NCI-H1436 treated with DMSO at 0.1 percent for 48 hours (cell line): ENCODE measurements at regions not wholly inside any gene's neighbourhood (a gene's known extent, or its start where the extent isn't known, plus 50 kb on each side); places are given as distances from the start of the nearest gene placed in this dataset.
A peak's percentile ranks its signal among the peaks of the same experiment; 100 is the strongest.
"Not testable (repeated sequence)": the region's sequence is repeated elsewhere in the genome, so short reads cannot be mapped to it uniquely, and the experiment has no call there.

Experiments used
- DNase-seq: peaks from one replicate; lab custom pipeline; 2025; lab: John Stamatoyannopoulos, UW

DNA sequence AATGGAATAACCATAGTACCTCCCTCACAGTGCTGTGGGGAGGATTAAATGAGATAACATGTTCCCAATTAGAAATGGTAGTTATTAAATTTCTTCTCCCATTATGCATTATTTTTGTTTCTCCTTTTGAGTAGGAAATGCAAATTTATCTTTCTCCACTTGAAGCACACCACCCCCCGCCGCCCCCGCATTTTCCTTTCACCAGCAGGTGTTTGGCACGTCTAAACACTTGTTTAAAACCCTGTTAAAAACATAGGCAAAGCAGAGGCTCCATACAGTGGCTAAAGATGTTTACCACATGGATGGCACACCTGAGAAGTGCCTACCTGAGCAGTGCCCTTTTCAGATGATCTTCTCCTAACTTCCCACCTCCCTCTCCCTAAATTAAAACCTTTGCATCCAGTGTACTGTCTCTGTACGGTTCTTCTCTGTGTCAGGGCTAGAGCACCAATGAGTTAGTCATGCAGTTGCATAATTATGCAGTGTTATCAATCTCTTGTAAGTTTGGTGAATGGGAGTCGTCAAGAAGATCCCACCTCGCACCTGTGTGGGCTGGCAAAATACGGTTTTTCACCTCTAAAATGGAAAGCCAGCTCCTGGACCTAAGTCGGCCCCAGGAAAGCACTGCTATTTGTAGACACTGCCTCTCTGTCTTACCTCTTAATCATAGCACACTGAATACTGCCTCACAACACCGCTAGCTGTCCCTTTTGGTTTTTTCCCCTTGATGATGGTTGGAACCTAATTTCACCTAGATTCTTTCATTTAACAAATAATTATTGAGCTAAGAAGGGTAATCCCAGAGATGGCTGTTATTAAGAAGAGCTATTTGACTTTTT lies 122.0 kb downstream of the CT47B1 start:
- no peak for DNase-seq

DNA sequence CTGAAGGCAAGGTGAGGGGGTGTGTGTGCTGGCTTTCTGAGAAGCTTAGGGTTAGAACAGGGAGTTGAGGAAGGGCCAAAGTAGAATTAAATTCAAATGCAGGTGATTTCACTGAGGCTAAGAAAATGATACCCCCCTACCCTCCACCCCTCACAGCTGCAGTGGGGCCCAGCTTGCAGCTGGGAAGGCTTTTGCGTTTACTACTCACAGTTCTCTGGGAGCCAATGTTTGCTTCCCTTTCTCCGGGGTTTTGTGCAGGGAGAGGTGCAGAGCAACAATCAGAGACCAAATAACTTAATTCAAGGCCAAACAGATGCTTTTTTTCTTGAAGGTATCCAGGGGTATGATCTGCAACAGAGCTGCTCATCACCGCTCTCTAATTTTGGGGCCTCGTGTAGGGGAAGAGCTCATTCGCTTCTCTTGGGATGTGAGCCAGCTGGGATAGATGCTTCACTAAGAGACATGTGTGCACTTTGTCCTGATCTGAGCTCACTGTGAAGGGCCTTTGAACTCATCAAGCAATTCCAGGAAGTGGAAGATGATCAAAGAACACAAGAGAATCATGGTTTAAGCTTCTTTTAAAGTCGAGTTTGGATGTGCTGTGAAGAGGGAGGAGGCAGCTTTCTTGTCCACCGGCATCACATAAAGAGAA lies 122.7 kb upstream of the C1GALT1C1 start:
- no peak for DNase-seq

DNA sequence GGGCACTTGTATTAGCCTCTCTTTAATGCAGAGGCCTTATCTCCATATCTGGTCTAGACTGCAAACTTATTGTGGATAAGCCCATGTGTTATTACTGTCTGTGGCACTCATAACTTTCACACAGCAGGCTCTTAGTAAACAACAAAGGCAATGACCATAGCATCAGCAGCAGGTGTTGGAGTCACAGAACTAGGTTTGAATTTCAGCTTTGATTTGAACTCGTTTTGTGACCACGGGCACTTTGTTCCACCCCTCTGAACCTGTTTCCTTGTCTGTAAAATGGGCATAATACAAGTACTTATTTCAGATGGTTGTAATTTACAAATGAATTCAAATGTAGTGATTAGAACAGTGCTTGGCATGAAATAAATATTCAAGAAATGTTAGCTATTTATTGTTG lies 121.8 kb upstream of the C1GALT1C1 start:
- DNase-seq, result no peak

DNA sequence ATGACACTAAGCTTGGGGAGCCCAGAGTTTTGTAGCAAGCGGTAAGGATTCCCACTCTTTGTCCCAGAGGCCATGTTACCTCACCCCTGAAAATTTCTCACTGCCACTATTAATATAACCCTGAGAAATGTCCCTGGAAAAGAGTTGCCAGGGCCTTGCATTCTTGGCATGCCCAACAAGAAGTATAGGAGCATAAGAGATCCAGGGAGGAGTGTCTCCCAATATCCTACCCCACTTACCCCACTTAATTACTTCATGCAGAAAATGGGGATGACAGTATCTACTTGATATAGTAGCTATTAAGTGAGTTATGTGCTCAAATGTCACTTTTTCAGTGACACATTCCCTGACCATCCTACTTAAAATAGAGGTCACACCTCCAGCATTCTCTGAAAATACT lies 120.5 kb upstream of the C1GALT1C1 start:
- no peak for DNase-seq

DNA sequence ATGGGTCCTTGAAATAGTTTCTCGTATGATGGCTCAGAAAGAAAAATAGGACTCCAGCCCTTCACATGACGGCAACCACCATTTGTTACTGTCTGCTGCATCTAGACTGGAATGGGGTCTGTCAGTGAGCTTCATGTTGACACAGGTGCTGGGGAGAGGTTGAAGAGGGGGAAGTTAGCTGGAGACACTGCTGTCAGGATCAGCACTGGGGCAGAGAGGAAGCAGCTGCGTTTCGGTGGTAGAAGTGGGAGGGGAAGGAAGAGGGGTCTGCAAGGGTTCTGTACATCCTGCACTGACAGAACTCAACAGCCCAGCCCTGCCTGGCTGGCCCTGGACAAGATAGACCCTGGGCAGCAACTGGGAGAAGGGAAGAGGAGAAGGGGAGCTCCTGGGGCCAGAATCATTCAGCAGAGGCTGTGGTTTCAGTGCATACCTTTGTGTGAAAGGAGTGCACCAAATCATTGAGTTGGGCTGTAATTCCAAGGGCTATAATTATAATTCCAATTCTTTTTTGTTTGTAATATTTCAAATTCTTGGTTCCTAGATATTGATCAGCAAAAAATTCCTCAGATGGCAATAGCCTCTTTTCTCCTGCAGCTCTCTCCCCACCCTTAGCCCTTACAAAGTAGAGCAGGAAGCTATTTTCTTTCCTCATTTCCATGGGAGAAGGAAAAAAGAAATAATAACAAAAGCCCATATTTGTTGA lies 119.4 kb upstream of the C1GALT1C1 start:
- peak; percentile 43 for DNase-seq

DNA sequence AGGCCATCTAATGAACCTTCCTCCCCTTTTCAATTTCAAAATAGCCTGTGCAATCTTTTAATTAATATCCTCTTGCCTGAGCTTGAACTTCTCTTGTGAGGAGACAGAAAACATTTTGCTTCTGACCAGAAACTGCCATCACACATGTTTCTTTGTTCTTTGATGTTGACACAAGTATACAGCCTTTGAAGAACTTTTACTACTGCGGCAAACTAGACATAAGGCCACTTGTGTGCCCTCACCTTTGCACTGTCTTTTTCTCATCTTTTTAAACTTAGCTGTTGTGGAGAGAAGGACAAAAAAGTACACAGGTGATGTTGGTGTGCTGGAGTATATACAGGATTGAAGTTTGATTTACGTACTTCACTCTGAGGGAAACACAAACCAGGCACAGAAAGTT lies 116.3 kb upstream of the C1GALT1C1 start:
- DNase-seq, result no peak

DNA sequence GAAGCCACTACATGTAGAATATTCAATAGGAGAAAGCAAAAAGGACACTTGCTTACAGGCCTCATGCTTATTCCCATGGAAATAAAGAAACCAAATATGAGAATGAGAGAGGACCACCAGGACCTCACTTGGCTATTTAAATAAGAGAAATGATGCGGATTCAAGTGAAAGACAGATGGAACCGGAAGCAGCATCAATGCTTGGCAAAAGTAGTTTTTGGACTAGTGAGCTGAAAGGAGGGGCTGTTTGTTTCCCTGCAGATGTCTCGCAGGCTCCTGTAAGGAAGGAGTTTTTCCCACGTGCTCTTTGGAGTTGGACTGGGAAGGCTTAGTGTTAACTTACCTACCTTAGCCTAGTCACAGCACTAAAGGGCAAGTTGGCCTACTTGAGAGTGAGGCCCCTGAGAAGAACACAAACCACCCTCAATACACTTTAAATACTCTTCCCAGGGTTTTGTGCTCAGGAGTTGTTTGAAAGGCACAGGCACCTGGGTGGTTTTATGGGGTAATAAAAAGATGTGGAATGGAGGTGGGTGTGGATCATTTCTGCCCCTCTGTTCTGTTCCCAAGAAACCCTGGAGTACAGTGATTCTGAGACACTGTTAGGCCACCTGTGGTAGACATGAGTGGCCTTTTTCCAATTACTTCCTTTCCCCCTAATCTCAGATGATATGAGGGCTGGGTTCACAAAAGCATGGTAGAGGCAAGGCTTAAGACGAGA lies 113.3 kb upstream of the C1GALT1C1 start:
- DNase-seq, result no peak

DNA sequence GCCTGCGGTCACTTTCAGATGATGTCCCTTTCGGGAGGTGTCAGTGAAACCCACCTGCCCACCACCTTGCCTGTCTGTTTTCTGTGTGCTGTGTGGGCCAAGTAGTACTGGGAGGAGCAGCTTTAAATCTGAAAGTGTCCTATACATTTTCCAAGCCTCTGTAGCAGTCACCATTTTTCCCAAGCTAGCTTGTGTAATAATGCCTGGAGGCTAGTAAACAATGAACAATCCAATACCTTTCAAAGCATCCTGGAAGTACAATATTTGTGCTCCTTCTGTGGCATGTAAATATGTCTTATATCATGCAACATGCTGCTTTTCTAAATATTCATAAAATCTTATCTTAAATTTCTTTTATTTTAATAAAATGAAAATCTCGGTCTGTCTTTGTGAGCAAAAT lies 111.6 kb upstream of the C1GALT1C1 start:
- no peak for DNase-seq

DNA sequence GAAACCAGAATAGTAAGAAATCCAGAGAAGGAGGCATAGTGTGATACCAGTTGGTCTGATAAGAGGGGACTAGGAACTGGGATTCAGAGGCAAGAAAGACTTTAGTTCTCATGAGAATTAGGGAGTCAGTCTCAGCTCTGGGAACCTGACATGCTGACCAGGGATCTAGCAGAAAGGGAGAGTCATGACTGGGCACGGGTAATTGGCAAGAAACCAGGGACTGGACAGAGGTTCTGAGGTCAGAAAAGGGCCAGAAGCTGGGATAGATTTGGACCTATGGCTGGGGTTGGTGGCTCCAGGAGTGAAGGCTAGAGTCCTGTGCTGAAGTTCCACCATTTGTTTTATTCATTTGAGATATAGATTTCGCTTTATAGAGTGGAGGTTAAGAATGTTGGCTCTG lies 110.2 kb upstream of the C1GALT1C1 start:
- no peak for DNase-seq

DNA sequence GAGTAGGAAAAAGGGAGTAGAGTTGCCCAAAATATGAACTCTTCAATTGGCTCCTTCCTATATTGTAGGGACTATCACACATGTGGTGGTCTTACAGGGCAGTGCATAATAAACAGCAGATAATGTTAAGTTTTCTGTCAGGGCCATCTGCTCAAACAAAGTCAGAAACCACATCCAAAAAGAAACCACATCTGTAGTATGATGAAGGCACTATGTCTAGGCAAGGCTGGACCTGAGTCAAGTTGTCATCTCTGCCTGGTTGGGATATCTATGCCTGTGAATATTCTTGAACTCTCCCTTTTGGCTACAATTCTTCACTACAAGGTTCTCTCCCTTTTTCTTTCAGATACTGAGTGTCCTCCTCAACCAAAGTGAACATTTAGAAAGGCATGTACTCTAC lies 109.4 kb upstream of the C1GALT1C1 start:
- DNase-seq, result no peak

DNA sequence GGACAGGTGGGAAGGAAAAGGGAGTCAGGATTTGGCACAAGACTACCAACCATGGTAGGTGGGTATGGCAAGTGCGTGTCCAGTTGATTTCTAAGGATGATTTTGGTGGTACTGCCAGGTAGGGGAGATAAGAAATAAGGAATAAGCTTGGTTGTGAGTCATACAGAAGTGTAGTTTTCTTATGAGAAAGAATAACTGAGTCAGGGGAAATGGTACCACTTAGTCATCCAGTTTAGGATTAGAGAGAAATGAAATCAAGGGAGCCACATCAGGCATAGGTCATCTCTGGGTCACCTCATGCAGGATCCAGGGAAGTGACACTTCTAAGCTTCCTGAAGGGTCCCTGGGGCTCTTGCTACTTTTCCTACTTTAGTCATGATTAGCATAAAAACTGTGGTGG lies 107.1 kb upstream of the C1GALT1C1 start:
- no peak for DNase-seq

DNA sequence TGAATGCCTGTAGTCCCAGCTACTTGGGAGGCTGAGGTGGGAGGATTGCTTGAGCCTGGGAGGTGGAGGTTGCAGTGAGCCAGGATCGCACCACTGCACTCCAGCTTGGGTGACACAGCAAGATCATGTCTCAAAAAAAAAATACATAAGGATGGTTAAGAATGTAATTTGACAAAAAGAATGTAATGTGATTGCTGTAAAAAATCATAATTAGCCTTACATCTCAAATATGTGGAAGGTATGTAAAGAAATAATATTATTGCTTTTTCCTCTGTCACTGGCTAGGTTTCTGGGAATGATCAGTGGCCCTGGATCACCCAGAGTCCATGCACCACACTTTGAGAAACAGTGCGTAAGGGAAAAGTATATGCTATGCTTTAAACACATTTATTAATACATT lies 106.1 kb upstream of the C1GALT1C1 start:
- DNase-seq, result no peak

DNA sequence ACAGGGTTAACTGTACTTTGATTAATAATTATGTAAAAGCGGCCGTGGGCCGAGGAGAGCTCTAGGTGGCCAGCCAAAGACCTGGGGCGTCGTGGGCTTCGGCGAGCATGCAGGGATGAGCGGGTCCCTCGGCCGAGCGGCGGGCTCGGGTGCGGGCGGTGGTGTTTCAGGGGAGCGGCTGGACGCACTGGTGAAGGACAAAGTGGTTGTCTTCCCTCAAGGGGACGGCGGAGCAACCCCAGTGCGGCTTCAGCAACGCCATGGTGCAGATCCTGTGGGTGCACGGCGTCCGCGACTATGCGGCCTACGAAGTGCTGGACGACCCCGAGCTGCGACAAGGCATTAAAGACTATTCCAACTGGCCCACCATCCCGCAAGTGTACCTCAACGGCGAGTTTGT lies 103.0 kb upstream of the C1GALT1C1 start:
- DNase-seq, result no peak

DNA sequence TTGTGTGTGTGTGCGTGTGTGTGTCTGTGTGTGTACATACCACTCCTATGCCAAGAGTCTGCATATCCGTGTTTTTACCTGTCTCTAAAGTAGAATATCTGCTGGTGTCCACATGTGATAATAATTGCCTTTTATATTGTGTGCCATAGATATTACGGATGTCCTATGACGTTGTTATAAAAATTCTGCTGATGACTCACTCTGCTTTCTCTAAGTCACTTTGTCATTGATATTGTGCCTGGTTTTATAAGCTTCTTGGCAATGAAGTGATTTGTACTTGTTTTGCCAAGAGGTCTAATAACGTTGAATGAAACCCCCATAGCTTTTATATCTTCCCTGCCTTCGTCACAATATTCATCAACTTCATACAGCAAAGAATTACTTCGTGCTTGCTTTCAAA lies 102.6 kb upstream of the C1GALT1C1 start:
- DNase-seq, result no peak

DNA sequence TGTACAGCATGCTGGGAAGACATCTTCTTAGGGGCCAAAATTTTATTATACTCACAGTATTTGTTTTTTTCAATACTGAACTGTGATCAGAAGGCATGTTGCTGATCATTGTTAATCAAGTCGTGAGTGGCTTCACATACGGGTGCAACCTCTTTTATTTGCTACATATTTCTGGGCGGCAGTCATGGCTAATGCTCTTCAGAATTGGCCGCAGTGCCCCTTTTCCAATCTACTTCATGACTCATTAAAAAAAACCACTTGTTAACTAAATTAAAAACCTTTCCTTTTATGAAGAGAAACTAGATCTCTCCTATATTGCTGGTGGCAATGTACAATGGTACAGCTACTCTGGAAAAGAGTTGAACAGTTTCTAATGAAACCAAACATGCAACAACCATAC lies 101.5 kb upstream of the C1GALT1C1 start:
- DNase-seq, result no peak

DNA sequence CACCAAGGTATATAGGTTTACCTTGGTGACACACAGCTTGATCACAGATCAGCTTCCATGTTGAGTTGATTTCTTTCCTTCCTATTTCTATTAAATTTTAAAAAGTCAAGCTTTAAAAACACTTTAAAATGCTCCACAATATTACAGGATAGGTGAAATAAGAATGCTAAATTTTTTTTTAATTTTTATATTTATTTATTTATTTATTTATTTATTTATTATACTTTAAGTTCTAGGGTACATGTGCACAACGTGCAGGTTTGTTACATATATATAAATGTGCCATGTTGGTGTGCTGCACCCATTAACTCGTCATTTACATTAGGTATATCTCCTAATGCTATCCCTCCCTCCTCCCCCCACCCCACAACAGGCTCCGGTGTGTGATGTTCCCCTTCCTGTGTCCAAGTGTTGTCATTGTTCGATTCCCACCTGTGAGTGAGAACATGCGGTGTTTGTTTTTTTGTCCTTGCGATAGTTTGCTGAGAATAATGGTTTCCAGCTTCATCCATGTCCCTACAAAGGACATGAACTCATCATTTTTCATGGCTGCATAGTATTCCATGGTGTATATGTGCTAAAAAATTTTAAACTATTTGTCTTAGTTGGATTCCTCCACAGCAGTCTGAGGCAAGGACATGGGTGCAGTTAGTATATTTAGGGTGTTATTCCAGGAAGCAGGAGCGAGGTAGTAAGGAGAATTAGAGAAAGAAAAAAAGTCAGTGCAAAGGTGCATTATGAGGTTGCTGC lies 99.8 kb upstream of the C1GALT1C1 start:
- DNase-seq, result not testable (repeated sequence)

DNA sequence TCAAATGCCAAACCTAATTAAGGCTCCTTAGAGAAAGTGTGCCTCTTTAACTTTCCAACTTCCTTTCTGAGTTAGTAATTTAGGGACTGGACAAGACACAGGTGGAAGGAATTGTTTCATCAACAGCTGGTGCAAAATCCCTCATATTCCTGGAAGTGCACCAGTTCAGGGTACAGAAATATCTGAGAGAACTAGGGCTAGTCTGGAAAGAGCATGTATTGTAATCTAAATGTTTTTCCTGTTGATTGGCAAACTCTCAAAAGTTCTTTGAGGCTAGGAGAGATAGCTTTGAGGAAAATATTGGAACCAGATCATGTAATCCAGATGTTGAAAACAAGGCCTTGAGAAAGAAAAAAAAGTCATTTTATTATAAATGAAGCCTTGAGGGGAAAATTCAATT lies 98.1 kb upstream of the C1GALT1C1 start:
- no peak for DNase-seq

DNA sequence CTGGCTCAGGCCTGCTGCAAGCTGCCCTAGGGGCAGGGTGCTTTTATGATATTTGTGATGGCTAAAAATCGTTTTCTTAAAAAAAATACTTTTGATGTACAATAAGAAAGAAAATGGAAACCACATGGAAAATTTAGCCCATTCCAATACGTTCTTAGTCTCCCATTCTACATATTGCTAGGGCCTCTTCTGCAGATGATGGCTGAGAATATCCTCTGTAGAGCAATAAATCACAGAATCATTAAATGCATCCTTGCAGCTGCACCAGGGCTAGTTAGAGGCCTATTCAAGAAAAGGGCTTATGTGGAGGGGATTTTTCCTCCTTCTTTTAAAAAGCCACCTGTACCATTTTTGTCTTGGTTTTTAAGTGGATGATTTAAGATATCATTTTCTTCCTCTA lies 97.6 kb upstream of the C1GALT1C1 start:
- peak; percentile 1 for DNase-seq

DNA sequence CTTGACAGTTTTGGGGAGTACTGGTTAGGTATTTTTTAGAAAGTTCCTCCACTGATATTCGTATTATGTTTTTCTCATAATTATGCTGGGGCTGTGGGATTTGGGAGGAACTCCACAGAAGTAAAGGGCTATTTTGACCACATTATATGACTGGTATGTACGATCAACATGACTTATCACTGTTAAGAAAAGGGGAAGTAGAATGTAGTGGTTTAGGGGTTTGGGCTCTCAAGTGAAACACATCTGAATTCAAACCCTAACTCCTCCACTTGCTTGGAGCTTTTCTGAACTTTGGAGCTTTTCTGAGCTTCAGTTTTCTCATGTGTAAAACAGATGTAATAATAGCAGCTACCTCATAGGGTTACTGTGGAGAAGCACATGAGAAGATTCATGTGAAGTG lies 96.4 kb upstream of the C1GALT1C1 start:
- no peak for DNase-seq

DNA sequence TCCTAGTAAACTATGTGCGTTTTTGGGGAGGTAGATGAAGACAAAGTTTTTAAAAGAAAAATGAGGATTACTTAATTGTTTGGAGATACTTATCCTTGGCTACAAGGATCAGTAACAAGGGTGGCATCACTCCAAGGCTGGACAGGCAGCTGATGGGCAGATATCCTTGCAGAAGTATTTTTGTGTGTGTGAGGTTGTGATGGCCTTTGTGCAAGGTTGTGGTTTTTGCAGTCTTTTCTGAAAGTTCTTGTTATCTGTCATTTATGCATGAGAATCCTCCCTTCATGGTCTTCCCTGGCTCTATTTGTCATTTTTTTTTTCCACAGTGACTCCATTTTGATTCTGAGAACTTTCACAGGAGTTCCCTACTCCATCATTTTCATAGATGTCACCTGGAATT lies 96.0 kb upstream of the C1GALT1C1 start:
- no peak for DNase-seq

DNA sequence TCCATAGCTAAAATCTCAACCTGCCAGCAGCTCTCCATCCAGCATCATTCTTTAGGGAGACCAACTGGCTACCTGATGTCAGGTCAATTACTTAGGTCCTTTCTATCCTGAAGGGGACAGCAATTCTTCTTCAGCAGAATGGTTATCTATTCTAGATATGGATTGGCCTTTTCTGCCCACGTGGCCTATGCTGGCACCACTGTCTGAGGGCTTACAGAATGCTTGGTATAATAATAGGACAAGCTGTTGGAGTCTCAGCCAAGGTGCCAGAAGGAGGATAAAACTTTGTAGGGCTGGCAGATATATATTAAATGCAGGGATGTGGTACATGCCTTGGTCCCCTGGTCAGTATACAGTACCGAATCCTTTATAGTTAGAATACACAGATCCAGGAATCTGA lies 89.8 kb upstream of the C1GALT1C1 start:
- no peak for DNase-seq

DNA sequence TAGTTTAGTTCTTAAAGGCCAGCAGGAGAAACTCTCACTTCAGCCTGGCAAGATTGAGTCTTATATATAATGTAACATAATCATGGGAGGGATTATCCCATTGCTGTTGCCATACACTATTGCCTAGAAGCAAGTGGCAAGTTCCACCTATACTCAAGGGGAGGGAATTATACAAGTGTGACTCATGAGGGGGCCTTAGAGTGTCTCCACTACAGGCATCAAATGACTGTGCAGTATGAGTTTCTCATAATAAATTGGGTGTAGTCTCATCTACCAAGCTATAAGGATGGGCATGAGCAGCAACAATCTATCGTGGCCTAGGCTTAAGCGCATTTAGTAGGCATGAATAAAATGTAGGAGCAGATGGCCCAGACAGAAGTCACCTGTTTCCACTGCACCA lies 89.1 kb upstream of the C1GALT1C1 start:
- no peak for DNase-seq
